AG04450 (cell line): ENCODE measurements at regions not wholly inside any gene's neighbourhood (a gene's known extent, or its start where the extent isn't known, plus 50 kb on each side); places are given as distances from the start of the nearest gene placed in this dataset.

Source experiments
- CTCF ChIA-PET: fragments of 300-600, 350-600 bp; formaldehyde crosslinking; extraction: SDS; loops from one replicate; lab custom pipeline; 2022; ENCODE audit warnings: antibody characterized with exemption, inconsistent platforms; lab: Charles Lee
- POLR2A ChIA-PET: fragments of 350-600 bp; formaldehyde crosslinking; extraction: SDS; loops from one replicate; lab custom pipeline; 2021; ENCODE audit warnings: antibody characterized with exemption, inconsistent platforms; lab: Yijun Ruan, JAX
- DNase-seq: peaks from one replicate; pipeline ENCODE4 v3.0.0-alpha.2; 2011; ENCODE audit warnings: low read depth, low spot score
- H3K27ac ChIP-seq: one replicate; pipeline ENCODE4 v1.5.1; 2012; ENCODE audit warnings: low read depth, low read length, control low read depth
- H3K27me3 ChIP-seq: one replicate; pipeline ENCODE4 v1.6.0; 2012; ENCODE audit warnings: low read length; ENCODE audit not compliant: control insufficient read depth, insufficient read depth
- H3K4me3 ChIP-seq: 2 replicates; pipeline ENCODE4 v1.5.1; 2011; ENCODE audit warnings: mild to moderate bottlenecking, low read depth, low read length, control low read depth
- H3K9me3 ChIP-seq: 2 replicates; pipeline ENCODE4 v1.5.1; 2012; ENCODE audit warnings: low read length; ENCODE audit not compliant: control insufficient read depth, insufficient read depth
- CTCF ChIP-seq: IDR thresholded peaks from 2 replicates; pipeline ENCODE4 v1.5.1; 2011; ENCODE audit warnings: low read depth, low read length, control low read depth, inconsistent platforms

- DNase-seq: no peak
- no peak for TF ChIP-seq CTCF
- CTCF ChIA-PET: no interaction called here
- Histone ChIP-seq H3K27me3 (no peaks in the 10 kb centered on the region), H3K27ac (no peak overlapping the region), H3K4me3 (no peak overlapping the region), H3K9me3 (no peaks in the 10 kb centered on the region)
- POLR2A ChIA-PET: no interaction called here
These were observed 66.9 kb upstream of the TRIB2 start for GRCh38 chr2:12649602-12650400.

- no peaks in the 10 kb centered on the region for H3K27me3 ChIP-seq
- H3K9me3 ChIP-seq: no peaks in the 10 kb centered on the region
- ChIA-PET POLR2A (interaction anchor here (0.6 kb wide), 1 partner anchor 14 kb away, joined by 3 read pairs; no protein-coding TSS in a partner anchor), CTCF (interaction anchor here (0.8 kb wide), 1 partner anchor 355 kb away, joined by 4 read pairs; no protein-coding TSS in a partner anchor)
- no peak overlapping the region for H3K27ac ChIP-seq
- TF ChIP-seq CTCF: no peak
- no peak overlapping the region for H3K4me3 ChIP-seq
- no peak for DNase-seq
These were observed 65.1 kb upstream of the TRIB2 start for GRCh38 chr2:12651641-12652040.

- Histone ChIP-seq H3K9me3 (no peaks in the 10 kb centered on the region), H3K27me3 (no peaks in the 10 kb centered on the region), H3K27ac (no peak overlapping the region), H3K4me3 (no peak overlapping the region)
- no peak for TF ChIP-seq CTCF
- ChIA-PET CTCF (no interaction called here), POLR2A (no interaction called here)
- DNase-seq: no peak
These were observed 64.0 kb upstream of the TRIB2 start for GRCh38 chr2:12652723-12653122.

- DNase-seq: no peak
- H3K9me3 ChIP-seq: no peaks in the 10 kb centered on the region
- ChIA-PET POLR2A (no interaction called here), CTCF (no interaction called here)
- H3K27ac ChIP-seq: no peak overlapping the region
- no peaks in the 10 kb centered on the region for H3K27me3 ChIP-seq
- no peak for TF ChIP-seq CTCF
- no peak overlapping the region for H3K4me3 ChIP-seq
These were observed 59.2 kb upstream of the TRIB2 start for GRCh38 chr2:12657560-12657959.

- Histone ChIP-seq H3K27me3 (no peaks in the 10 kb centered on the region), H3K27ac (no peak overlapping the region), H3K4me3 (no peak overlapping the region), H3K9me3 (no peaks in the 10 kb centered on the region)
- no peak for DNase-seq
- no peak for TF ChIP-seq CTCF
- ChIA-PET CTCF (no interaction called here), POLR2A (no interaction called here)
These were observed 58.3 kb upstream of the TRIB2 start for GRCh38 chr2:12658310-12658945.
